Stimulated activated CD4-positive, alpha-beta T cell treated with anti-CD3 and anti-CD28 coated beads, Interleukin-12 subunit alpha, Interleukin-12 subunit beta, amount 100 ng/mL, for 4 hours (primary cell): ENCODE measurements at regions not wholly inside any gene's neighbourhood (a gene's known extent, or its start where the extent isn't known, plus 50 kb on each side); places are given as distances from the start of the nearest gene placed in this dataset.
"Not testable (repeated sequence)": the region's sequence is repeated elsewhere in the genome, so short reads cannot be mapped to it uniquely, and the experiment has no call there.

Experiments
- DNase-seq: peaks from one replicate; pipeline ENCODE4 v3.0.0-alpha.2; 2020

- DNase-seq: no peak
Measured at GRCh38 chr13:87736849-87737385, 65.7 kb downstream of the SLITRK5 start.

GRCh38 chr13:87754097-87754496 is 82.9 kb downstream of the SLITRK5 start:
- DNase-seq: no peak

- DNase-seq: no peak
Measured at GRCh38 chr13:87769445-87769844, 98.3 kb downstream of the SLITRK5 start.

- no peak for DNase-seq
Measured at GRCh38 chr13:87777387-87777786, 106.2 kb downstream of the SLITRK5 start.

- DNase-seq: no peak
Measured at GRCh38 chr13:87778128-87778527, 107.0 kb downstream of the SLITRK5 start.

- no peak for DNase-seq
Measured at GRCh38 chr13:87779426-87779825, 108.3 kb downstream of the SLITRK5 start.

- DNase-seq: no peak
Measured at GRCh38 chr13:87783366-87783765, 112.2 kb downstream of the SLITRK5 start.

GRCh38 chr13:87788363-87788762 is 117.2 kb downstream of the SLITRK5 start:
- DNase-seq: no peak

GRCh38 chr13:87792878-87793277 is 121.7 kb downstream of the SLITRK5 start:
- no peak for DNase-seq

- DNase-seq: no peak
Measured at GRCh38 chr13:87798536-87798935, 127.4 kb downstream of the SLITRK5 start.

- no peak for DNase-seq
Measured at GRCh38 chr13:87810391-87810801, 139.2 kb downstream of the SLITRK5 start.

- no peak for DNase-seq
Measured at GRCh38 chr13:87810920-87811344, 139.8 kb downstream of the SLITRK5 start.

GRCh38 chr13:87814403-87814802 is 143.2 kb downstream of the SLITRK5 start:
- DNase-seq: no peak

GRCh38 chr13:87820241-87820640 is 149.1 kb downstream of the SLITRK5 start:
- no peak for DNase-seq

- no peak for DNase-seq
Measured at GRCh38 chr13:87821512-87821911, 150.3 kb downstream of the SLITRK5 start.

GRCh38 chr13:87826301-87826700 is 155.1 kb downstream of the SLITRK5 start:
- DNase-seq: not testable (repeated sequence)

- no peak for DNase-seq
Measured at GRCh38 chr13:87827479-87827878, 156.3 kb downstream of the SLITRK5 start.

- DNase-seq: no peak
Measured at GRCh38 chr13:87837522-87837921, 166.4 kb downstream of the SLITRK5 start.

GRCh38 chr13:87837946-87838345 is 166.8 kb downstream of the SLITRK5 start:
- no peak for DNase-seq

GRCh38 chr13:87851410-87851809 is 180.2 kb downstream of the SLITRK5 start:
- no peak for DNase-seq

GRCh38 chr13:87855553-87855952 is 184.4 kb downstream of the SLITRK5 start:
- no peak for DNase-seq

GRCh38 chr13:87859261-87859660 is 188.1 kb downstream of the SLITRK5 start:
- DNase-seq: no peak

- DNase-seq: no peak
Measured at GRCh38 chr13:87867426-87867825, 196.3 kb downstream of the SLITRK5 start.

- DNase-seq: no peak
Measured at GRCh38 chr13:87868731-87869130, 197.6 kb downstream of the SLITRK5 start.

GRCh38 chr13:87872813-87873212 is 201.6 kb downstream of the SLITRK5 start:
- DNase-seq: no peak

GRCh38 chr13:87877477-87877876 is 206.3 kb downstream of the SLITRK5 start:
- DNase-seq: no peak
